Thyroid gland (tissue), 4 donors: ENCODE measurements at regions not wholly inside any gene's neighbourhood (a gene's known extent, or its start where the extent isn't known, plus 50 kb on each side); places are given as distances from the start of the nearest gene placed in this dataset.
"Not testable (repeated sequence)": the region's sequence is repeated elsewhere in the genome, so short reads cannot be mapped to it uniquely, and the experiment has no call there.

Experiments
- DNase-seq, 2 donors: peaks; one replicate each; pipeline ENCODE4 v3.0.0-alpha.2; 2019
- H3K27ac ChIP-seq, 3 donors: fragments of 200-600 bp; sonication (generic); 1 replicate in 2 of 3; 2 replicates in 1 of 3; pipeline ENCODE4 v1.5.1; 2016 to 2019; ENCODE audit warnings: mild to moderate bottlenecking in 1 of 3, moderate library complexity in 1 of 3
- H3K27me3 ChIP-seq: fragments of 200-600 bp; sonication (generic); one replicate; pipeline ENCODE4 v1.5.1; 2019
- H3K36me3 ChIP-seq, 2 donors: fragments of 200-600 bp; sonication (generic); one replicate each; pipeline ENCODE4 v1.5.1; 2016 to 2019
- H3K4me1 ChIP-seq, 2 donors: fragments of 200-600 bp; sonication (generic); one replicate each; pipeline ENCODE4 v1.5.1; 2017 to 2019
- H3K4me3 ChIP-seq, 3 donors: fragments of 200-600 bp; sonication (generic); replicated peaks in 1 of 3; 1 replicate in 2 of 3; 2 replicates in 1 of 3; pipeline ENCODE4 v1.5.1; 2016; ENCODE audit warnings: mild to moderate bottlenecking in 1 of 3
- H3K9me3 ChIP-seq: fragments of 200-600 bp; sonication (generic); one replicate; pipeline ENCODE4 v1.5.1; 2017
- POLR2A ChIP-seq, 2 donors: fragments of 450-650 bp; IDR thresholded peaks; one replicate each; pipeline ENCODE4 v1.6.1; 2017; ENCODE audit warnings: antibody characterized with exemption in 2 of 2, mild to moderate bottlenecking in 2 of 2, moderate library complexity in 1 of 2
- WGBS, 2 donors: methylation state at CpG; one replicate each; pipeline ENCODE4 v1.1.5; 2017; 5-methylcytosine and 5-hydroxymethylcytosine counted together
- intact Hi-C: fragments of 100-400 bp; cut with DNase I; formaldehyde crosslinking; loops from one replicate; pipeline ENCODE4 v1.15.1; 2023
- TF ChIP-seq, protein P1 (sequence below), 6 experiments: fragments of 200-600 bp in 3 of 6; fragments of 450-650 bp in 3 of 6; sonication (generic) in 3 of 6; IDR thresholded peaks; one replicate each; pipeline ENCODE4 v1.5.1; 2016 to 2019; ENCODE audit warnings: antibody characterized with exemption in 6 of 6, mild to moderate bottlenecking in 2 of 6, inconsistent platforms in 1 of 6, moderate library complexity in 1 of 6

- Histone ChIP-seq H3K27ac (no peak overlapping the region), H3K27me3 (no peaks in the 10 kb centered on the region), H3K36me3 (no peaks in the 10 kb centered on the region), H3K9me3 (no peaks in the 10 kb centered on the region), H3K4me1 (no peaks in the 10 kb centered on the region), H3K4me3 (no peak overlapping the region)
- TF ChIP-seq, protein P1, sequence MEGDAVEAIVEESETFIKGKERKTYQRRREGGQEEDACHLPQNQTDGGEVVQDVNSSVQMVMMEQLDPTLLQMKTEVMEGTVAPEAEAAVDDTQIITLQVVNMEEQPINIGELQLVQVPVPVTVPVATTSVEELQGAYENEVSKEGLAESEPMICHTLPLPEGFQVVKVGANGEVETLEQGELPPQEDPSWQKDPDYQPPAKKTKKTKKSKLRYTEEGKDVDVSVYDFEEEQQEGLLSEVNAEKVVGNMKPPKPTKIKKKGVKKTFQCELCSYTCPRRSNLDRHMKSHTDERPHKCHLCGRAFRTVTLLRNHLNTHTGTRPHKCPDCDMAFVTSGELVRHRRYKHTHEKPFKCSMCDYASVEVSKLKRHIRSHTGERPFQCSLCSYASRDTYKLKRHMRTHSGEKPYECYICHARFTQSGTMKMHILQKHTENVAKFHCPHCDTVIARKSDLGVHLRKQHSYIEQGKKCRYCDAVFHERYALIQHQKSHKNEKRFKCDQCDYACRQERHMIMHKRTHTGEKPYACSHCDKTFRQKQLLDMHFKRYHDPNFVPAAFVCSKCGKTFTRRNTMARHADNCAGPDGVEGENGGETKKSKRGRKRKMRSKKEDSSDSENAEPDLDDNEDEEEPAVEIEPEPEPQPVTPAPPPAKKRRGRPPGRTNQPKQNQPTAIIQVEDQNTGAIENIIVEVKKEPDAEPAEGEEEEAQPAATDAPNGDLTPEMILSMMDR (IDR thresholded peaks at IDR 0.05), result no peak
- TF ChIP-seq POLR2A (IDR thresholded peaks at IDR 0.05), result no peak
- WGBS, 2 donors, result 73 to 76% methylated on average over 3 of the region's 3 CpGs
- no peak for DNase-seq
- intact Hi-C loops, result no loop called here
Observed at GRCh38 chr11:43177975-43178374, 133.8 kb upstream of the API5 start.

DNA sequence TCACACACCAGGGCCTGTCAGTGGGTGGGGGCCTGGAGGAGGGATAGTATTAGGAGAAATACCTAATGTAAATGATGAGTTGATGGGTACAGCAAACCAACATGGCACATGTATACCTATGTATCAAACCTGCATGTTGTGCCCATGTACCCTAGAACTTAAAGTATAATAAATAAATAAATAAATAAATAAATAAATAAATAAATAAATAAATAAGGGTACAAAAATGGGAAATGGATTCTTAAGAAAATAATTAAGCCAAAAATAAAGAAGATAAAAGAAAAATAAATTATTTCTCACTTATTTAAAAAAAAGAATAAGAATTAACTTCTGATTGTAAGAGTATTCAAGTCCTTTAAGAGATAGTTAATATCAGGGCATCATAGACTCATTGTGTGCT lies 117.3 kb upstream of the API5 start:
- intact Hi-C loops, result not testable (repeated sequence)

GRCh38 chr11:43197379-43197778 lies 114.4 kb upstream of the API5 start:
- H3K4me3 ChIP-seq, result no peak overlapping the region
- no peak overlapping the region for H3K27ac ChIP-seq
- H3K27me3 ChIP-seq, result no peaks in the 10 kb centered on the region
- no peak for DNase-seq
- TF ChIP-seq, protein P1 (IDR thresholded peaks at IDR 0.05), result no peak
- TF ChIP-seq POLR2A (IDR thresholded peaks at IDR 0.05), result no peak
- no peaks in the 10 kb centered on the region for H3K4me1 ChIP-seq
- WGBS, 2 donors, result 54 to 59% methylated on average over 1 of the region's 1 CpG
- intact Hi-C loops, result no loop called here
- H3K9me3 ChIP-seq, result no peaks in the 10 kb centered on the region
- no peaks in the 10 kb centered on the region for H3K36me3 ChIP-seq

More for the DNA sequence above, 117.3 kb upstream of the API5 start:
- DNase-seq, H3K4me1 ChIP-seq, H3K36me3 ChIP-seq, H3K27ac ChIP-seq, H3K4me3 ChIP-seq, H3K9me3 ChIP-seq, H3K27me3 ChIP-seq: not testable (repeated sequence)

GRCh38 chr11:43200031-43200430 lies 111.8 kb upstream of the API5 start:
- Histone ChIP-seq H3K4me3 (no peak overlapping the region), H3K27me3 (no peaks in the 10 kb centered on the region), H3K36me3 (no peaks in the 10 kb centered on the region), H3K4me1 (no peaks in the 10 kb centered on the region), H3K27ac (no peak overlapping the region), H3K9me3 (no peaks in the 10 kb centered on the region)
- no peak for TF ChIP-seq POLR2A (IDR thresholded peaks at IDR 0.05)
- TF ChIP-seq, protein P1 (IDR thresholded peaks at IDR 0.05), result no peak
- intact Hi-C loops, result no loop called here
- no peak for DNase-seq
- 37 to 50% methylated on average over 1 of the region's 1 CpG for WGBS, 2 donors

DNA sequence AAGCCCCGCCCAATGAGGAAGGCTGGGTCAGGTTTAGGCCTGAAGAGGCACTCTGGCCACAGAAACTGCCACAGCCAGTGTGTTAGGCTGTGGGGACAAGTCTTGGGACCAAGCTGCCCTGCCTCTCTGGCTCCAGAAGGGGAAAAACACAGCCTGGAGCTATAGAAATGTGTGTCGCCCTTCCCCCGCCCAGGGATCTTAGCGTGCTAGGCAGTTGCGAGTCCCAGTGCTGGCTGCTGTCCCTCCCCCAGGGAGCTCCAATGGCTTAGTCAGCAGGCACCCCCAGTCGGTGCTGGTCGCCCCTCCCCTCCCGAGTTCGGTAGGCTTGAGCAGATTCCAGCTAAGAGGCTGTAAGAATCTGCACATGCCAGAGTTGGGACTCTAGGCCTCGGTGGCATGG lies 99.5 kb upstream of the API5 start:
- intact Hi-C loops, result no loop called here
- WGBS, 2 donors, result 68 to 77% methylated on average over 8 to 10 of the region's 10 CpGs
- Histone ChIP-seq H3K27ac (no peak overlapping the region), H3K36me3 (no peaks in the 10 kb centered on the region), H3K27me3 (no peaks in the 10 kb centered on the region), H3K4me1 (no peaks in the 10 kb centered on the region), H3K9me3 (no peaks in the 10 kb centered on the region), H3K4me3 (no peak overlapping the region)
- DNase-seq, result no peak
- TF ChIP-seq, protein P1 (IDR thresholded peaks at IDR 0.05), result no peak

- TF ChIP-seq POLR2A (IDR thresholded peaks at IDR 0.05), result no peak
- TF ChIP-seq, protein P1 (IDR thresholded peaks at IDR 0.05), result no peak
- Histone ChIP-seq H3K36me3 (no peaks in the 10 kb centered on the region), H3K27me3 (no peaks in the 10 kb centered on the region), H3K9me3 (no peaks in the 10 kb centered on the region), H3K4me3 (no peak overlapping the region), H3K27ac (no peak overlapping the region), H3K4me1 (no peaks in the 10 kb centered on the region)
- DNase-seq, result no peak
- intact Hi-C loops, result no loop called here
- 27 to 42% methylated on average over 1 of the region's 1 CpG for WGBS, 2 donors
Observed at GRCh38 chr11:43214471-43214870, 97.3 kb upstream of the API5 start.
